Mesendoderm (in vitro differentiated cells): ENCODE measurements at regions not wholly inside any gene's neighbourhood (a gene's known extent, or its start where the extent isn't known, plus 50 kb on each side); places are given as distances from the start of the nearest gene placed in this dataset.
A peak's percentile ranks its signal among the peaks of the same experiment; 100 is the strongest.

ENCODE experiments used
- DNase-seq: peaks from one replicate; pipeline ENCODE4 v3.0.0; 2013
- H2AK5ac ChIP-seq: 2 replicates; pipeline ENCODE4 v1.6.1; 2013; ENCODE audit warnings: low read length, inconsistent platforms
- H2BK120ac ChIP-seq: 2 replicates; pipeline ENCODE4 v1.6.1; 2013; ENCODE audit warnings: low read depth, mild to moderate bottlenecking, low read length, moderate library complexity, mixed read lengths
- H2BK15ac ChIP-seq: replicated peaks from 2 replicates; pipeline ENCODE4 v1.6.1; 2013; ENCODE audit warnings: low read depth, mild to moderate bottlenecking, moderate library complexity
- H2BK5ac ChIP-seq: 2 replicates; pipeline ENCODE4 v1.6.1; 2013; ENCODE audit warnings: low read length, inconsistent platforms
- H3K18ac ChIP-seq: 2 replicates; pipeline ENCODE4 v1.6.1; 2013; ENCODE audit warnings: mild to moderate bottlenecking, low read length, mixed read lengths
- H3K23ac ChIP-seq: one replicate; pipeline ENCODE4 v1.6.1; 2013; ENCODE audit warnings: low read length
- H3K27ac ChIP-seq: 2 replicates; pipeline ENCODE4 v1.5.1; 2013; ENCODE audit warnings: low read depth, mild to moderate bottlenecking, inconsistent platforms, low read length, moderate library complexity
- H3K27me3 ChIP-seq: 2 replicates; pipeline ENCODE4 v1.6.1; 2013; ENCODE audit warnings: low read length, control low read depth, mild to moderate bottlenecking, inconsistent platforms; ENCODE audit not compliant: insufficient read depth, poor library complexity
- H3K36me3 ChIP-seq: 2 replicates; pipeline ENCODE4 v1.6.1; 2013; ENCODE audit warnings: low read length, inconsistent platforms; ENCODE audit not compliant: control insufficient read depth, insufficient read depth
- H3K4ac ChIP-seq: one replicate; pipeline ENCODE4 v1.6.1; 2013; ENCODE audit warnings: low read depth, mild to moderate bottlenecking, low read length, moderate library complexity
- H3K4me1 ChIP-seq: 2 replicates; pipeline ENCODE4 v1.6.1; 2013; ENCODE audit warnings: low read depth, low read length, inconsistent platforms; ENCODE audit not compliant: control insufficient read depth
- H3K4me2 ChIP-seq: 2 replicates; pipeline ENCODE4 v1.6.1; 2013; ENCODE audit warnings: low read length
- H3K4me3 ChIP-seq: 2 replicates; pipeline ENCODE4 v1.5.1; 2013; ENCODE audit warnings: mild to moderate bottlenecking, low read length
- H3K56ac ChIP-seq: one replicate; pipeline ENCODE4 v1.6.1; 2013; ENCODE audit warnings: low read length
- H3K79me1 ChIP-seq: 2 replicates; pipeline ENCODE4 v1.6.1; 2013; ENCODE audit warnings: low read length, inconsistent platforms
- H3K79me2 ChIP-seq: 2 replicates; pipeline ENCODE4 v1.6.1; 2013; ENCODE audit warnings: mild to moderate bottlenecking, low read length; ENCODE audit not compliant: control insufficient read depth, insufficient read depth
- H3K9ac ChIP-seq: 2 replicates; pipeline ENCODE4 v1.6.1; 2013; ENCODE audit warnings: low read length, inconsistent platforms
- H4K5ac ChIP-seq: one replicate; pipeline ENCODE4 v1.6.1; 2013; ENCODE audit warnings: low read length
- H4K8ac ChIP-seq: one replicate; pipeline ENCODE4 v1.6.1; 2013; ENCODE audit warnings: low read depth, mild to moderate bottlenecking, control low read depth, low read length, moderate library complexity
- WGBS: extraction: QIAGEN DNeasy Blood & Tissue Kit; methylation state at CpG from one replicate; pipeline ENCODE4 v1.1.7; 2013; ENCODE audit warnings: low lambda C conversion rate, missing lambda C conversion rate; ENCODE audit not compliant: insufficient coverage; ENCODE audit errors: extremely low coverage; 5-methylcytosine and 5-hydroxymethylcytosine counted together

- no peak overlapping the region for H3K9ac ChIP-seq
- H3K79me1 ChIP-seq, result no peaks in the 10 kb centered on the region
- H3K4me1 ChIP-seq, result no peaks in the 10 kb centered on the region
- H3K27me3 ChIP-seq, result no peaks in the 10 kb centered on the region
- H4K5ac ChIP-seq, result no peak overlapping the region
- DNase-seq, result no peak
- no peak overlapping the region for H3K27ac ChIP-seq
- no peak overlapping the region for H3K4ac ChIP-seq
- no peak overlapping the region for H3K18ac ChIP-seq
- no peak overlapping the region for H2AK5ac ChIP-seq
- WGBS, result no CpG with 5 or more reads among the region's 10 CpGs
- H3K79me2 ChIP-seq, result no peaks in the 10 kb centered on the region
- no peak overlapping the region for H4K8ac ChIP-seq
- H2BK120ac ChIP-seq, result no peak overlapping the region
- H3K23ac ChIP-seq, result no peak overlapping the region
- H3K56ac ChIP-seq, result no peak overlapping the region
- H2BK15ac ChIP-seq, result no peak overlapping the region
- no peak overlapping the region for H2BK5ac ChIP-seq
- no peak overlapping the region for H3K4me3 ChIP-seq
- no peaks in the 10 kb centered on the region for H3K36me3 ChIP-seq
- no peak overlapping the region for H3K4me2 ChIP-seq
Observed at GRCh38 chr12:127008755-127009403, 1258.1 kb upstream of the TMEM132C start.

- no peaks in the 10 kb centered on the region for H3K36me3 ChIP-seq
- H3K9ac ChIP-seq, result no peak overlapping the region
- no CpG with 5 or more reads among the region's 3 CpGs for WGBS
- H2AK5ac ChIP-seq, result no peak overlapping the region
- H3K27me3 ChIP-seq, result no peaks in the 10 kb centered on the region
- no peak overlapping the region for H2BK15ac ChIP-seq
- H3K18ac ChIP-seq, result no peak overlapping the region
- H3K79me1 ChIP-seq, result no peaks in the 10 kb centered on the region
- no peak overlapping the region for H3K4ac ChIP-seq
- no peak for DNase-seq
- no peak overlapping the region for H4K5ac ChIP-seq
- H2BK5ac ChIP-seq, result no peak overlapping the region
- no peak overlapping the region for H3K23ac ChIP-seq
- H3K56ac ChIP-seq, result no peak overlapping the region
- H3K79me2 ChIP-seq, result no peaks in the 10 kb centered on the region
- no peak overlapping the region for H3K4me2 ChIP-seq
- H3K4me1 ChIP-seq, result no peaks in the 10 kb centered on the region
- H2BK120ac ChIP-seq, result no peak overlapping the region
- no peak overlapping the region for H3K27ac ChIP-seq
- no peak overlapping the region for H4K8ac ChIP-seq
- no peak overlapping the region for H3K4me3 ChIP-seq
Observed at GRCh38 chr12:127012109-127012508, 1254.9 kb upstream of the TMEM132C start.

- Histone ChIP-seq H3K79me1 (no peaks in the 10 kb centered on the region), H3K56ac (no peak overlapping the region), H3K27ac (no peak overlapping the region), H3K79me2 (no peaks in the 10 kb centered on the region), H3K4ac (no peak overlapping the region), H3K18ac (no peak overlapping the region), H3K9ac (no peak overlapping the region), H2BK5ac (no peak overlapping the region), H4K5ac (no peak overlapping the region), H2BK15ac (no peak overlapping the region), H3K4me1 (no peaks in the 10 kb centered on the region), H3K4me2 (no peak overlapping the region), H3K4me3 (no peak overlapping the region), H3K36me3 (no peaks in the 10 kb centered on the region), H3K23ac (no peak overlapping the region), H2BK120ac (no peak overlapping the region), H2AK5ac (no peak overlapping the region), H4K8ac (no peak overlapping the region), H3K27me3 (no peaks in the 10 kb centered on the region)
- no CpG with 5 or more reads among the region's 4 CpGs for WGBS
- no peak for DNase-seq
Observed at GRCh38 chr12:127013197-127013596, 1253.8 kb upstream of the TMEM132C start.

GRCh38 chr12:127014079-127014478, 1252.9 kb upstream of the TMEM132C start:
- no peak overlapping the region for H3K9ac ChIP-seq
- no peak overlapping the region for H3K27ac ChIP-seq
- H3K4ac ChIP-seq, result no peak overlapping the region
- no peak overlapping the region for H3K18ac ChIP-seq
- no peak overlapping the region for H2BK120ac ChIP-seq
- no peak overlapping the region for H3K4me2 ChIP-seq
- no peak overlapping the region for H3K56ac ChIP-seq
- H3K27me3 ChIP-seq, result no peaks in the 10 kb centered on the region
- no peak overlapping the region for H4K8ac ChIP-seq
- no peaks in the 10 kb centered on the region for H3K79me2 ChIP-seq
- no peak overlapping the region for H3K4me3 ChIP-seq
- no peak overlapping the region for H3K23ac ChIP-seq
- no peaks in the 10 kb centered on the region for H3K79me1 ChIP-seq
- no peaks in the 10 kb centered on the region for H3K4me1 ChIP-seq
- no peak for DNase-seq
- no CpG with 5 or more reads among the region's 1 CpG for WGBS
- no peak overlapping the region for H2AK5ac ChIP-seq
- H4K5ac ChIP-seq, result no peak overlapping the region
- H2BK5ac ChIP-seq, result no peak overlapping the region
- no peak overlapping the region for H2BK15ac ChIP-seq
- no peaks in the 10 kb centered on the region for H3K36me3 ChIP-seq

- H3K4ac ChIP-seq, result no peak overlapping the region
- no peak overlapping the region for H2AK5ac ChIP-seq
- no peak overlapping the region for H3K4me2 ChIP-seq
- H3K56ac ChIP-seq, result no peak overlapping the region
- no peak overlapping the region for H3K9ac ChIP-seq
- H4K5ac ChIP-seq, result no peak overlapping the region
- no peak overlapping the region for H4K8ac ChIP-seq
- no peak overlapping the region for H2BK120ac ChIP-seq
- no peaks in the 10 kb centered on the region for H3K4me1 ChIP-seq
- DNase-seq, result peak; percentile 74
- H3K23ac ChIP-seq, result no peak overlapping the region
- H3K18ac ChIP-seq, result no peak overlapping the region
- no peak overlapping the region for H2BK15ac ChIP-seq
- H3K36me3 ChIP-seq, result no peaks in the 10 kb centered on the region
- no CpG with 5 or more reads among the region's 2 CpGs for WGBS
- no peaks in the 10 kb centered on the region for H3K27me3 ChIP-seq
- no peak overlapping the region for H2BK5ac ChIP-seq
- no peak overlapping the region for H3K27ac ChIP-seq
- H3K4me3 ChIP-seq, result no peak overlapping the region
- no peaks in the 10 kb centered on the region for H3K79me1 ChIP-seq
- H3K79me2 ChIP-seq, result no peaks in the 10 kb centered on the region
Observed at GRCh38 chr12:127024791-127025190, 1242.2 kb upstream of the TMEM132C start.

- no peaks in the 10 kb centered on the region for H3K27me3 ChIP-seq
- no peak overlapping the region for H2BK15ac ChIP-seq
- no peak overlapping the region for H3K4me2 ChIP-seq
- no peak overlapping the region for H2BK120ac ChIP-seq
- no peak overlapping the region for H3K9ac ChIP-seq
- H3K4me3 ChIP-seq, result no peak overlapping the region
- no peak overlapping the region for H2BK5ac ChIP-seq
- H4K8ac ChIP-seq, result no peak overlapping the region
- H3K18ac ChIP-seq, result no peak overlapping the region
- no peak overlapping the region for H3K4ac ChIP-seq
- H4K5ac ChIP-seq, result no peak overlapping the region
- H3K4me1 ChIP-seq, result no peaks in the 10 kb centered on the region
- no peaks in the 10 kb centered on the region for H3K79me1 ChIP-seq
- H3K27ac ChIP-seq, result no peak overlapping the region
- no peak overlapping the region for H3K23ac ChIP-seq
- no peaks in the 10 kb centered on the region for H3K36me3 ChIP-seq
- no peak overlapping the region for H3K56ac ChIP-seq
- no peaks in the 10 kb centered on the region for H3K79me2 ChIP-seq
- WGBS, result no CpG with 5 or more reads among the region's 1 CpG
- H2AK5ac ChIP-seq, result no peak overlapping the region
- DNase-seq, result no peak
Observed at GRCh38 chr12:127025545-127025944, 1241.4 kb upstream of the TMEM132C start.
